ENCODE measurements at regions not wholly inside any gene's neighbourhood (a gene's known extent, or its start where the extent isn't known, plus 50 kb on each side); places are given as distances from the start of the nearest gene placed in this dataset.
"Not testable (repeated sequence)": the region's sequence is repeated elsewhere in the genome, so short reads cannot be mapped to it uniquely, and the experiment has no call there.

- DNase-seq (ENCODE audit: low read depth in 3 of 3, low spot score in 1 of 3): no peak
Observed at GRCh38 chr13:48806522-48806921, 152.8 kb downstream of the CYSLTR2 start.

GRCh38 chr13:48808683-48809082 lies 155.0 kb downstream of the CYSLTR2 start:
- DNase-seq (ENCODE audit: low read depth in 3 of 3, low spot score in 1 of 3): no peak

- DNase-seq (ENCODE audit: low read depth in 3 of 3, low spot score in 1 of 3): no peak
Observed at GRCh38 chr13:48810013-48810412, 156.3 kb downstream of the CYSLTR2 start.

- DNase-seq (ENCODE audit: low read depth in 3 of 3, low spot score in 1 of 3): no peak
Observed at GRCh38 chr13:48813518-48813917, 159.8 kb downstream of the CYSLTR2 start.

GRCh38 chr13:48816700-48817099 lies 159.0 kb upstream of the FNDC3A start:
- no peak for DNase-seq (ENCODE audit: low read depth in 3 of 3, low spot score in 1 of 3)

GRCh38 chr13:48817166-48817802 lies 158.4 kb upstream of the FNDC3A start:
- no peak for DNase-seq (ENCODE audit: low read depth in 3 of 3, low spot score in 1 of 3)

GRCh38 chr13:48818495-48819356 lies 157.0 kb upstream of the FNDC3A start:
- no peak for DNase-seq (ENCODE audit: low read depth in 3 of 3, low spot score in 1 of 3)

GRCh38 chr13:48819376-48819775 lies 156.3 kb upstream of the FNDC3A start:
- no peak for DNase-seq (ENCODE audit: low read depth in 3 of 3, low spot score in 1 of 3)

- no peak for DNase-seq (ENCODE audit: low read depth in 3 of 3, low spot score in 1 of 3)
Observed at GRCh38 chr13:48819899-48820298, 155.8 kb upstream of the FNDC3A start.

- DNase-seq (ENCODE audit: low read depth in 3 of 3, low spot score in 1 of 3): not testable (repeated sequence)
Observed at GRCh38 chr13:48823526-48823925, 152.2 kb upstream of the FNDC3A start.

GRCh38 chr13:48826039-48826438 lies 149.7 kb upstream of the FNDC3A start:
- no peak for DNase-seq (ENCODE audit: low read depth in 3 of 3, low spot score in 1 of 3)

GRCh38 chr13:48826922-48827454 lies 148.7 kb upstream of the FNDC3A start:
- not testable (repeated sequence) for DNase-seq (ENCODE audit: low read depth in 3 of 3, low spot score in 1 of 3)

- no peak for DNase-seq (ENCODE audit: low read depth in 3 of 3, low spot score in 1 of 3)
Observed at GRCh38 chr13:48827709-48828108, 148.0 kb upstream of the FNDC3A start.

- no peak for DNase-seq (ENCODE audit: low read depth in 3 of 3, low spot score in 1 of 3)
Observed at GRCh38 chr13:48828962-48829411, 146.7 kb upstream of the FNDC3A start.

GRCh38 chr13:48829536-48829935 lies 146.2 kb upstream of the FNDC3A start:
- DNase-seq (ENCODE audit: low read depth in 3 of 3, low spot score in 1 of 3): no peak

- no peak for DNase-seq (ENCODE audit: low read depth in 3 of 3, low spot score in 1 of 3)
Observed at GRCh38 chr13:48831248-48831647, 144.5 kb upstream of the FNDC3A start.

GRCh38 chr13:48833412-48833811 lies 142.3 kb upstream of the FNDC3A start:
- no peak for DNase-seq (ENCODE audit: low read depth in 3 of 3, low spot score in 1 of 3)

- not testable (repeated sequence) for DNase-seq (ENCODE audit: low read depth in 3 of 3, low spot score in 1 of 3)
Observed at GRCh38 chr13:48835326-48835725, 140.4 kb upstream of the FNDC3A start.

GRCh38 chr13:48838193-48838973 lies 137.3 kb upstream of the FNDC3A start:
- no peak for DNase-seq (ENCODE audit: low read depth in 3 of 3, low spot score in 1 of 3)

- DNase-seq (ENCODE audit: low read depth in 3 of 3, low spot score in 1 of 3): no peak
Observed at GRCh38 chr13:48839171-48839570, 136.5 kb upstream of the FNDC3A start.

GRCh38 chr13:48840366-48840765 lies 135.3 kb upstream of the FNDC3A start:
- DNase-seq (ENCODE audit: low read depth in 3 of 3, low spot score in 1 of 3): no peak
